SIG-M5 treated with dmso at 0.1 percent for 504 hours (cell line): ENCODE measurements at regions not wholly inside any gene's neighbourhood (a gene's known extent, or its start where the extent isn't known, plus 50 kb on each side); places are given as distances from the start of the nearest gene placed in this dataset.

Experiments used
- DNase-seq: peaks from one replicate; lab custom pipeline; 2025; ENCODE audit not compliant: unreplicated experiment; lab: John Stamatoyannopoulos, UW

- DNase-seq, result peak; percentile 63
Measured at GRCh38 chr13:40069173-40070044, 413.9 kb downstream of the COG6 start.

DNA sequence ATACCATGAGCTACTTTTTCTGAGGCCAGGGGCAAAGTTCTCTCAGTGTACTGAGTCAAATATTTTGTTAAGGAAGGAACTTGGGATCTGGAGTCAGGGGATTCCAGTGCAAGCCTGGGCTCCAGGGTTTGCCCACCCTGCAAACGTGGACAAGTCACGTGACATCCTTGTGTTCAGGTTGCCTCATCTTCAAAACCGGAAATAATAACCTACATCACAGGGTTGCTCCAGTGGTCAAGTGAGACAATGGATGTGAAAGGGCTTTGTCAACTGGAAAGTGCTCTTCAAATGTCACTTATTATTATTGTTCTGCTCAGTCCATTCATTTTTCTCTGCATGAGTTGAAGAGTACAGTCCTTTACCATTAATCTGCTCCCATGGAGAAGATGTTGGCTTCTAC is 414.9 kb downstream of the COG6 start:
- DNase-seq, result no peak

- no peak for DNase-seq
Measured at GRCh38 chr13:40072663-40073120, 417.2 kb downstream of the COG6 start.

DNA sequence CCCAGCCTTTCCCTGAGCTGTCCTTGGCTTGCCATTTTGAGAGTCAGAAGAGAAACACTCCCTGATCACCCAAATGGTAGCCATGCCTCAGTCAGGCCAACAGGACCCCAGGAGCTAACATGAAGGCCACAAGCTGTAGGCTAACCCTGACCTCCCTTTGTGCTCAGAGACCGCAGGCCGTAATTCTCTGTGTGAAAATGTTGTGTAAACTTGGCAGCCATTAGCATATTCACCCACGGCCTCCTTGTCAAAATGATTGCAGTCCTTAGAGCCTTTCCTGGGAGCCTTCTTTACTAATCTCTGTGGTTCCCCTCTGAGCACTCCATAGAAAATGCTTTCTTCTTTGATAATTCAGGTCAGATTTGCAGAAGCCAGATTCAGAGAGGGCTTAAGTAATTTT is 418.9 kb downstream of the COG6 start:
- DNase-seq, result no peak

DNA sequence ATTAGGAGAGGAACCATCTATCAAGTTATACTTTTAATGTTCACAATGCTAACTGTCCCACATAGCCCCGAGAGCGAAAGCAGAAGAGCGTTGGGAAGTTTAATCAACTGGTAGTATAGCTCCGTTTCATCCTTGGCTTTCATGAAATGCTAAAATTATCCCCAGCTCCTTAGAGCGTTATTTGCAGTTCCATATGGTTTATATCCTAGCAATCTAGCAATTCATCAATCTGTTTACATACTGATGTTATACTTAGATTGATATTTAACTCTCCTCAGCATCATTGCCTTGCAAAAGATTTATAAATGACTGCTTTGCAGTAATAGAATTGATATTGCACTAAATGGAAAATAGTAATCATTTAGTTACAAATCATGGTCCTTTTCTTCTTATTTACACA is 419.8 kb downstream of the COG6 start:
- no peak for DNase-seq

DNA sequence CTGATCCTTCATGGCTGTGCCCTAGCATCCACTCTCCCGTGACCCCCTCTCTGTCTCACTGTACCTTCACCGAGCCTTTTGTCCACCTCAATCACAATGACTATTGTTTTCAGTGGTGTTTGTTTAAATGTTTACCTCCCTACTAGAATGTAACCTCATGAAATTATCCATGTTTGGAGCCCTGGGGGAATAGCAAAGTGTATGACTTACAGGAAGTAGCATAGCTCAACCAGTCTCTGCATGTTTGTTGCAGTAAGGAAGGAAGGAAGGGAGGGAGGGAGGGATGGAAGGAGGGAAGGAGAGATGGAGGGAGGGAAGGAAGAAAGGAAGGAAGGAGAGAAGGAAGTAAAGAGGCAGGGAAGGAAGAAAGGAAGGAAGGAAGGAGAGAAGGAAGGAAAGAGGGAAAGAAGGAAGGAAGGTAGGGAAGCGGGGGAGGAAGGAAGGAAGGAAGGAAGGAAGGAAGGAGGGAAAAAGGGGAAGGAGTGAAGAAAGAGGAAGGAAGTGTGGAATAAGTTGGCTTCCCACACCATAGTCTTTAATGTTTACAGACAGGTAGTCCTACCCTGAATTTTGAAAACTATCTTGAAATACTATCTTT is 421.4 kb downstream of the COG6 start:
- no peak for DNase-seq

DNA sequence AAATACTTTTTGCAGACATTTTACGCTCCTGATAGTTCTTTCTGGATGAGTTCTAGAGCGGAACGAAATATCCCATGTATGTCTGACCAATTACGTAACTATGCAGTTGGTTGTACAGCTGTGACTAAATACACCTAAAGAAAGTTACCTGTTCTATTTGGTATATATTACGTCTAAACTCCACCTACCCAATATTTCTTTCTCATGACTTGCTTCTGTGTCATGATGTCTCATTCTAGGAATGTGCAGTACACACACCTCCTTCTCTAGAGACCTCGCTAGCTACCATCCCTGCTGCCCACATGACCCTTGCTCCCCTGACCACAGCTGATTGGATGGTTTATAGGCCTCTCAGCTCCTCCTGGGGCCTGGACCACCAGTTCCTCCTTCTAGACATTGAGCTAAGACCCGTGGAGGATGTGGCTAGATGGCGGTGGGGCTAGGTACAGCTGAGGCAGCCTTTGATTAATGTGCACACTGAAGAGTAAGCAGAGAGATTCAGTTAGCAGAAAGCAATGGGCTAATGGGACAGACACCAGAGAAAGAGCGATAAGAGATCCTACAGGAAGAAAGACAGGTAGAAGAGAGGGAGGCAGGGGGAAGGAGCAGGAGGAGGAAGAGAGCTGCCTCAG is 422.1 kb downstream of the COG6 start:
- no peak for DNase-seq

GRCh38 chr13:40079721-40080120 is 424.3 kb downstream of the COG6 start:
- no peak for DNase-seq

GRCh38 chr13:40080676-40081075 is 425.2 kb downstream of the COG6 start:
- DNase-seq, result no peak

DNA sequence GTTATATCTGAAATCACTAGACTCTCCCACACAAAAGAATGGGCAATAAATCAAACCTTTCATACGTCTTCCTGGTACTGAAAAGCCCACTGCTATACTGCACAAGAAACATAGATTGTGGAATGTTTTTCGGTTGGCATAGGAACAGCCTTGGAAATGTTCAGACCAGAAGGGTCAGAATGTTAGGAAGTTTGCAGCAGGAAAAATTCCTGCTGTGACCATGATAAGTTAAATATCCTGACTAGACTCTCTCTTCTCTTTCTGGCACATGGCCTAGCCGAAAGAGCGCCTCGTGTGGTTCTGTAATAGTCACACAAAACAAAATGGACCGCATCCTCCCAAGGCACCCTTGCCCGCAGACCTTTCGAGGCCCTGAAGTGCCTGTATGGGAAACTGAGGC is 427.2 kb downstream of the COG6 start:
- DNase-seq, result no peak

- no peak for DNase-seq
Measured at GRCh38 chr13:40083841-40084240, 428.4 kb downstream of the COG6 start.

DNA sequence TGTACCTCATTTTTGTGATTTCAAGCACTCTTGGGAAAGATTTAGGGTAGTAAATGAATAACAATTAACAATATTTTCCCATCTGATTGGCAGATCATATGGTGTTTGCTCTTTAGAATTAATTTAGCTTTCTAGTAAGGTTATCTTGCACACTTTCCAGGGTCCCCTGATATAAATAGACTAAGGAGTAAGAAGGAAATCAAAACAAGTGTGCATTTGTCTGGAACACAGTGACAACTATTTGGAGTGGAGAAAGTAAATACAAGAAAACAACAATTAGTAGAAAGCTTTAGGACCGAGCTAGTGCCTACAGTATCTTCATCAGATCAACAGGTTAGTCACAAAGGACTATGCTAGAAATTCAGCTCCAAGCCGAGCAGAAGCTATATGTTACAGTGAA is 429.5 kb downstream of the COG6 start:
- DNase-seq, result no peak

DNA sequence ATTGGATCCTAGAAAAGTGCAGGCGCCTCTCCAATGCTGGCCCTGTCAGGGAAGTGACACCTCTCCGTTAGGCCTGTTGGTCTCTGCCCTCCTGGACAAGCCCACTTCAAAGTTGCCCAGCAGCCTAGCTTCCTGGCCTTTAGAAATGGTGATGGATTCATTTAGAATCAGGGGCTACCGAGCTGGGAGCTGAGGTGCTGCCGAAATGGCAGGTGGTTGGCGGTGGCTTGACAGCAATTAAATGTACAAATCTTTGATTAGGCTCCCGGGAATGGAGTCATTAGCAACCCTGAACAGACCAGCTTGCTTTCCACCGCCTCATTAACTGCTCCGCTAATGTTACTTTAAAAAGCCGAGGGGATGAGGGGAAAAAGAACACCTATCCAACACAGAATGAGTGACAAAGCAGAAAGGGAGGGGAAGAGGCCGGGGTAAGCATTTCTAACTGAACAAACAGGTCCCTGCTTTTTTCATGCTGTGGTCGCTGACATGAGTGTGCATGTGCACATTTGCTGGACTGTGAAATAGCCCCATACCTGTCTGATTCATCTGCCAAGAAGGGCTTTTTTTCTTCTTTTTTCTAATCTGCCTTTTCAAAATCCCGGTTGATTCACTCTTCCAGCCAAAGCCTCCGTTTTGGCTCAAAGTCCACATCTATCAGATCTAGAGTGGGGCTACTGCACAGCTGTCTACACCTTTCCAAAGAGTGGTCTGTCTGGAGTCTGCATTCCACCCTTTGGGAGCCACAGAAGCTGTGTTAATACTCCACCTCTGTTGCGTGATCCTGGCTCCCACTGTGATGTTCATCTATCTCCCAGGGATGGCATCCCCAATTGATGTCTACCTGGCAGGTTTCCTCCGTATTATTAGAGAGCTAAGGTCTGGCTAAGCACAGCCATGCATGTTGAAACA is 431.9 kb downstream of the COG6 start:
- no peak for DNase-seq

DNA sequence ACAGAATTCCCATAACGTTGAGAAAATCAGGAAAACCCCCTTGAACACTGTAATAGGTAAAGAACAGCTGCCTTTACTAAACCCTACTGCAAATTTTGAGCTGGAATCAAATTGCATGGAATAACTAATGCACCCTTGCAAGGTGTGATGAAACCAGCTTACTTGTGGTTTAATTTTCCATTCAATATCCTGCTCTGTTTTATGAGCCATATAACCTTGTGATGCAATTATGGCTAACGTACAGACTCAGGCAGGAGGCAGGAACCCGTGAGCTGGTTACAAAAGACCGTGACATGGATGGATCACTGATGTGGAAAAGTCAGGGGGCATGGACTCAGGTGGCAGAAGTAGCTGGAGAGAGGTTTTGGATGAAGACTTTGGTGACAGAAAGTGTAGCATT is 438.6 kb downstream of the COG6 start:
- DNase-seq, result no peak

- no peak for DNase-seq
Measured at GRCh38 chr13:40095695-40096356, 440.4 kb downstream of the COG6 start.

GRCh38 chr13:40096357-40096901 is 441.0 kb downstream of the COG6 start:
- no peak for DNase-seq

GRCh38 chr13:40098246-40098645 is 442.8 kb downstream of the COG6 start:
- DNase-seq, result no peak

- no peak for DNase-seq
Measured at GRCh38 chr13:40101708-40102359, 446.4 kb downstream of the COG6 start.

- no peak for DNase-seq
Measured at GRCh38 chr13:40102360-40102727, 446.9 kb downstream of the COG6 start.

- no peak for DNase-seq
Measured at GRCh38 chr13:40102854-40103253, 447.4 kb downstream of the COG6 start.
